Body of pancreas (tissue), 4 donors: ENCODE measurements at regions not wholly inside any gene's neighbourhood (a gene's known extent, or its start where the extent isn't known, plus 50 kb on each side); places are given as distances from the start of the nearest gene placed in this dataset.

Source experiments
- ATAC-seq: fragments of 150-250 bp; one replicate; pipeline ENCODE4 v1.9.1; 2016
- DNase-seq, 4 donors: peaks; one replicate each; pipeline ENCODE4 v3.0.0-alpha.2; 2019
- H3K27ac ChIP-seq, 4 donors: fragments of 200-600 bp; sonication (generic); 1 replicate in 3 of 4; 2 replicates in 1 of 4; pipeline versions ENCODE4 v1.5.1 to v1.6.1; 2016 to 2019; ENCODE audit warnings: mild to moderate bottlenecking in 1 of 4, mixed read lengths in 1 of 4, moderate library complexity in 1 of 4
- H3K27me3 ChIP-seq, 2 donors: fragments of 200-600 bp; sonication (generic); one replicate each; pipeline ENCODE4 v1.6.0; 2016; ENCODE audit warnings: mild to moderate bottlenecking in 1 of 2
- H3K36me3 ChIP-seq, 2 donors: fragments of 200-600 bp; sonication (generic); replicated peaks in 1 of 2; 2 replicates each; pipeline ENCODE4 v1.5.1; 2016; ENCODE audit warnings: low read depth in 2 of 2; ENCODE audit not compliant: insufficient read depth in 1 of 2
- H3K4me1 ChIP-seq: fragments of 200-600 bp; sonication (generic); one replicate; pipeline ENCODE4 v1.6.0; 2016
- H3K4me3 ChIP-seq, 2 donors: fragments of 200-600 bp; sonication (generic); 1 replicate in 1 of 2; 2 replicates in 1 of 2; pipeline ENCODE4 v1.5.1; 2016 to 2019
- H3K9me3 ChIP-seq, 3 donors: fragments of 200-600 bp; sonication (generic); 1 replicate in 2 of 3; 2 replicates in 1 of 3; pipeline ENCODE4 v1.5.1; 2016
- POLR2A ChIP-seq, 3 donors: fragments of 450-650 bp; IDR thresholded peaks; one replicate each; pipeline ENCODE4 v1.6.1; 2016; ENCODE audit warnings: antibody characterized with exemption in 3 of 3, mild to moderate bottlenecking in 2 of 3
- WGBS, 2 donors: methylation state at CpG; one replicate each; pipeline ENCODE4 v1.1.5; 2017; 5-methylcytosine and 5-hydroxymethylcytosine counted together
- intact Hi-C: fragments of 100-400 bp; cut with DNase I; formaldehyde crosslinking; loops from one replicate; pipeline ENCODE4 v1.15.1; 2023
- TF ChIP-seq, protein P1 (sequence below), 7 experiments: fragments of 450-650 bp in 4 of 7; fragments of 200-600 bp in 3 of 7; sonication (generic) in 3 of 7; IDR thresholded peaks; one replicate each; pipeline ENCODE4 v1.5.1; 2016 to 2019; ENCODE audit warnings: antibody characterized with exemption in 7 of 7

DNA sequence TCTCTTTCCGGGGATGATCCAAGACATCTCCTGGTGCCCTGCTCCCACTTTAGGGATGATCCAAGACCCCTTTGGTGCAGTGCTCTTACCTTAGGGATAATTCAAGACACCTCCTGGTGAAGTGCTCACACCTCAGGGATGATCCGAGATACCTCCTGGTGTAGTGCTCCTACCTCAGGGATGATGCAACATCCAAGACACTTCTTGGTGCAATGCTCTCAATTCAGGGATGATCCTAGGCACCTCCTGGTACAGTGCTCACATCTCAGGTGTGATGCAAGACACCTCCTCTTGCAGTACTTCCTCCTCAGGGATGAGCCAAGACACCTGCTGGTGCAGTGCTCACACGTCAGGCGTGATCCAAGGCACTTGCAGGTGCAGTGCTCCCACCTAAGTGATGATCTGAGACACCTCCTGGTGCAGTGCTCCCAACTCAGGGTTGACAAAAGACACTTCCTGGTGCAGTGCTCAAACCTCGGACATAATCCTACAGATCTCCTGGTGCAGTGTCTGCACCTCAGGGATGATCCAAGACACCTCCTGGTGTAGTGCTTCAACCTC, 122.3 kb downstream of the ASB1 start:
- DNase-seq: no peak
- H3K27me3 ChIP-seq: no peaks in the 10 kb centered on the region
- no peaks in the 10 kb centered on the region for H3K36me3 ChIP-seq
- WGBS, 2 donors: 88 to 92% methylated on average over 4 to 5 of the region's 5 CpGs
- intact Hi-C loops: no loop called here
- peaks cover 0 to 9% (median 0%) of the 10 kb centered on the region in 3 donors for H3K9me3 ChIP-seq
- TF ChIP-seq POLR2A (IDR thresholded peaks at IDR 0.05): no peak
- TF ChIP-seq, protein P1, sequence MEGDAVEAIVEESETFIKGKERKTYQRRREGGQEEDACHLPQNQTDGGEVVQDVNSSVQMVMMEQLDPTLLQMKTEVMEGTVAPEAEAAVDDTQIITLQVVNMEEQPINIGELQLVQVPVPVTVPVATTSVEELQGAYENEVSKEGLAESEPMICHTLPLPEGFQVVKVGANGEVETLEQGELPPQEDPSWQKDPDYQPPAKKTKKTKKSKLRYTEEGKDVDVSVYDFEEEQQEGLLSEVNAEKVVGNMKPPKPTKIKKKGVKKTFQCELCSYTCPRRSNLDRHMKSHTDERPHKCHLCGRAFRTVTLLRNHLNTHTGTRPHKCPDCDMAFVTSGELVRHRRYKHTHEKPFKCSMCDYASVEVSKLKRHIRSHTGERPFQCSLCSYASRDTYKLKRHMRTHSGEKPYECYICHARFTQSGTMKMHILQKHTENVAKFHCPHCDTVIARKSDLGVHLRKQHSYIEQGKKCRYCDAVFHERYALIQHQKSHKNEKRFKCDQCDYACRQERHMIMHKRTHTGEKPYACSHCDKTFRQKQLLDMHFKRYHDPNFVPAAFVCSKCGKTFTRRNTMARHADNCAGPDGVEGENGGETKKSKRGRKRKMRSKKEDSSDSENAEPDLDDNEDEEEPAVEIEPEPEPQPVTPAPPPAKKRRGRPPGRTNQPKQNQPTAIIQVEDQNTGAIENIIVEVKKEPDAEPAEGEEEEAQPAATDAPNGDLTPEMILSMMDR (IDR thresholded peaks at IDR 0.05): no peak
- ATAC-seq: no peak
- no peak overlapping the region for H3K27ac ChIP-seq
- no peak overlapping the region for H3K4me3 ChIP-seq
- no peaks in the 10 kb centered on the region for H3K4me1 ChIP-seq

DNA sequence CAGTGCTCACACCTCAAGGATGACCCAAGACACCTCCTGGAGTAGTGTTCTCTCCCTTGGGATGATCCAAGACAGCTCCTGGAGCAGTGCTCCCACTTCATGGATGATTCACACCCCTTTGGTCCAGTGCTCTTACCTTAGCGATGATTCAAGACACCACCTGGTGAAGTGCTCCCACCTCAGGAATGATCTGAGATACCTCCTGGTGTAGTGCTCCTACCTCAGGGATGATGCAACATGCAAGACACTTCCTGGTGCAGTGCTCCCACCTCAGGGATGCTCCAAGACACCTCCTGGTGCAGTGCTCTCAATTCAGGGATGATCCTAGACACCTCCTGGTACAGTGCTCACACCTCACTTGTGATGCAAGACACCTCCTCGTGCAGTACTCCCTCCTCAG, 123.1 kb downstream of the ASB1 start:
- Histone ChIP-seq H3K36me3 (no peaks in the 10 kb centered on the region), H3K27ac (no peak overlapping the region), H3K4me1 (no peaks in the 10 kb centered on the region), H3K9me3 (peaks cover 0 to 9% (median 0%) of the 10 kb centered on the region in 3 donors), H3K27me3 (no peaks in the 10 kb centered on the region), H3K4me3 (no peak overlapping the region)
- DNase-seq (no peak), ATAC-seq (no peak)
- TF ChIP-seq POLR2A (IDR thresholded peaks at IDR 0.05): no peak
- TF ChIP-seq, protein P1 (IDR thresholded peaks at IDR 0.05): no peak
- 91 to 96% methylated on average over 2 of the region's 2 CpGs for WGBS, 2 donors
- intact Hi-C loops: no loop called here

DNA sequence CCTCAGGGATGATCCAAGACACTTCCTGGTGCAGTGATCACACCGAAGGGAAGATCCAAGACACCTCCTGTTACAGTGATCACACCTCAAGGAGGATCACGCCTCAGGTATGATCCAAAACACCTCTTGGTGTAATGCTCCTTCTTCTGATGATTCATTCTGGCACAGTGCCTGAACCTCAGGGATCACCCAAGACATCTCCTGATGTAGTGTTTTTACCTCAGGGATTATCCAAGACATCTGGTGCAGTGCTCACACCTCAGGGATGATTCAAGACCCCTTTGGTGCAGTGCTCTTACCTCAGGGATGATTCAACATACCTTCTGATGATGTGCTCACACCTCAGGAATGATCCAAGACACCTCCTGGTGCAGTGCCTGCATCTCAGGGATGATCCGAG, 124.4 kb downstream of the ASB1 start:
- TF ChIP-seq, protein P1 (IDR thresholded peaks at IDR 0.05): no peak
- TF ChIP-seq POLR2A (IDR thresholded peaks at IDR 0.05): no peak
- ATAC-seq (no peak), DNase-seq (no peak)
- H3K4me3 ChIP-seq: no peak overlapping the region
- no peak overlapping the region for H3K27ac ChIP-seq
- WGBS, 2 donors: 71 to 93% methylated on average over 2 to 3 of the region's 3 CpGs
- H3K27me3 ChIP-seq: no peaks in the 10 kb centered on the region
- H3K4me1 ChIP-seq: no peaks in the 10 kb centered on the region
- intact Hi-C loops: no loop called here
- H3K36me3 ChIP-seq: no peaks in the 10 kb centered on the region
- peaks cover 0 to 7% (median 0%) of the 10 kb centered on the region in 3 donors for H3K9me3 ChIP-seq

DNA sequence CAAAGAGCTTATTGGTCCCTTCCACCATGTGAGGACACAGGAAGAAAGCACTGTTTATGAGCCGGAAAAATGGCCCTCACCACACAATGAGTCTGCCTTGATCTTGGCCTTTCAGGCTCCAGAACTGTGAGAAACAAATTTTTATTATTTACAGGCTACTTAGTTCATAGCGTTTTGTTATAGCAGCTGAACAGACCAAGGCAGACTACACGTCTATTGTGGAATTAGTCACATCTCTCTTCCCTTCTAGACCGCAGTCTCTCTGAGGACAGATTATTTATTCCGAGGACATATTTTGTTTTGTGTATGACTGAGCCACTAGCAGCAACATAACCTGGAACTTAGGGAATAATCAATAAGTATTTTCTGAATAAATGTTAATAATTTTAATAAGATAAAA, 125.5 kb downstream of the ASB1 start:
- 74 to 81% methylated on average over 5 of the region's 5 CpGs for WGBS, 2 donors
- Histone ChIP-seq H3K4me3 (no peak overlapping the region), H3K27me3 (no peaks in the 10 kb centered on the region), H3K4me1 (no peaks in the 10 kb centered on the region), H3K36me3 (no peaks in the 10 kb centered on the region), H3K9me3 (peaks cover 0 to 4% (median 0%) of the 10 kb centered on the region in 3 donors), H3K27ac (no peak overlapping the region)
- TF ChIP-seq, protein P1 (IDR thresholded peaks at IDR 0.05): no peak
- TF ChIP-seq POLR2A (IDR thresholded peaks at IDR 0.05): no peak
- intact Hi-C loops: no loop called here
- DNase-seq (no peak), ATAC-seq (no peak)

DNA sequence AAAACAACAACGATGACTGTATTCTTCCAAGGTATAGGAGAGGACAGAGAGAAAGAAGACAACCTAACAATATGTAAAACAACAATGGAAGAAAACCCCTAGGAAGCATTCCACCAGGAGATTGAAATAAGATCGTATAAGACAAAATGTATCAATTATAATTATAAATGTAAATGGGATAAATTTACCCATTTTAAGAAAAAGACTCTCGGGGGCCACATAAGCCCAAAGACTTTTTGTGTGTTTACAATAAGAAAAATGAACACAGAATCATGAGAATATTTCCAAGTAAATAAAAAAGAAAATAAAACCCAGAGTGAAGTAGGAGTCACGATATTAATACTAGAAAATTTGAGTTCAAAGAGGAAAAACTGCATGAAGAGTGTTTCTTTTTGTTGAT, 126.4 kb downstream of the ASB1 start:
- peaks cover 0 to 4% (median 0%) of the 10 kb centered on the region in 3 donors for H3K9me3 ChIP-seq
- H3K27me3 ChIP-seq: no peaks in the 10 kb centered on the region
- no peaks in the 10 kb centered on the region for H3K36me3 ChIP-seq
- intact Hi-C loops: no loop called here
- DNase-seq (no peak), ATAC-seq (no peak)
- H3K27ac ChIP-seq: no peak overlapping the region
- H3K4me1 ChIP-seq: no peaks in the 10 kb centered on the region
- H3K4me3 ChIP-seq: no peak overlapping the region
- WGBS, 2 donors: 86 to 87% methylated on average over 4 of the region's 4 CpGs
- TF ChIP-seq, protein P1 (IDR thresholded peaks at IDR 0.05): no peak
- TF ChIP-seq POLR2A (IDR thresholded peaks at IDR 0.05): no peak
